SK-N-SH treated with all-trans-retinoic acid at 6 μM for 48 hours (cell line): ENCODE measurements at regions not wholly inside any gene's neighbourhood (a gene's known extent, or its start where the extent isn't known, plus 50 kb on each side); places are given as distances from the start of the nearest gene placed in this dataset.

ENCODE experiments used
- CREB5 ChIP-seq: fragments of 250-450 bp; sonication (Bioruptor Pico); IDR thresholded peaks from 2 replicates; pipeline ENCODE4 v1.5.1; 2020; ENCODE audit warnings: low read depth, mild to moderate bottlenecking, moderate library complexity
- CSDC2 ChIP-seq: fragments of 250-450 bp; sonication (Bioruptor Pico); IDR thresholded peaks from 2 replicates; pipeline ENCODE4 v1.5.0; 2020; ENCODE audit warnings: mild to moderate bottlenecking, moderate library complexity
- GLIS3 ChIP-seq: fragments of 250-450 bp; sonication (Bioruptor Pico); IDR thresholded peaks from 2 replicates; pipeline ENCODE4 v1.5.0; 2020; ENCODE audit warnings: mild to moderate bottlenecking, moderate library complexity
- RARB ChIP-seq: fragments of 250-450 bp; sonication (Bioruptor Pico); IDR thresholded peaks from 2 replicates; pipeline ENCODE4 v1.8.0; 2021; ENCODE audit warnings: mild to moderate bottlenecking, moderate library complexity
- SNAI2 ChIP-seq: fragments of 250-450 bp; sonication (Bioruptor Pico); IDR thresholded peaks from 2 replicates; pipeline ENCODE4 v1.5.0; 2020; ENCODE audit warnings: mild to moderate bottlenecking, moderate library complexity
- TCF4 ChIP-seq: fragments of 250-450 bp; sonication (Bioruptor Pico); IDR thresholded peaks from 2 replicates; pipeline ENCODE4 v1.8.0; 2021; ENCODE audit warnings: mild to moderate bottlenecking, moderate library complexity, borderline replicate concordance
- ZC3H10 ChIP-seq: fragments of 250-450 bp; sonication (Bioruptor Pico); IDR thresholded peaks from 2 replicates; pipeline ENCODE4 v1.5.1; 2021; ENCODE audit warnings: mild to moderate bottlenecking, moderate library complexity
- ZFP30 ChIP-seq: fragments of 450-650 bp; formaldehyde crosslinking; IDR thresholded peaks from 2 replicates; pipeline ENCODE4 v1.5.0; 2022; ENCODE audit warnings: mild to moderate bottlenecking, moderate library complexity
- ZNF565 ChIP-seq: fragments of 450-650 bp; formaldehyde crosslinking; conservative IDR thresholded peaks from 2 replicates; pipeline ENCODE4 v1.5.0; 2020; ENCODE audit warnings: low read depth, mild to moderate bottlenecking, moderate library complexity
- ZNF70 ChIP-seq: fragments of 450-650 bp; formaldehyde crosslinking; IDR thresholded peaks from 2 replicates; pipeline ENCODE4 v1.5.0; 2020; ENCODE audit warnings: mild to moderate bottlenecking, moderate library complexity
- TF ChIP-seq, protein P1 (sequence below): fragments of 250-450 bp; sonication (Bioruptor Pico); IDR thresholded peaks from 2 replicates; pipeline ENCODE4 v1.5.0; 2020; ENCODE audit warnings: mild to moderate bottlenecking, moderate library complexity
- TF ChIP-seq, protein P2 (sequence below): fragments of 250-450 bp; sonication (Bioruptor Pico); IDR thresholded peaks from 2 replicates; pipeline ENCODE4 v1.8.0; 2020; ENCODE audit warnings: mild to moderate bottlenecking, moderate library complexity, borderline replicate concordance
- TF ChIP-seq, protein P3 (sequence below): fragments of 250-450 bp; sonication (Bioruptor Pico); IDR thresholded peaks from 2 replicates; pipeline ENCODE4 v1.5.1; 2021; ENCODE audit warnings: mild to moderate bottlenecking, moderate library complexity

DNA sequence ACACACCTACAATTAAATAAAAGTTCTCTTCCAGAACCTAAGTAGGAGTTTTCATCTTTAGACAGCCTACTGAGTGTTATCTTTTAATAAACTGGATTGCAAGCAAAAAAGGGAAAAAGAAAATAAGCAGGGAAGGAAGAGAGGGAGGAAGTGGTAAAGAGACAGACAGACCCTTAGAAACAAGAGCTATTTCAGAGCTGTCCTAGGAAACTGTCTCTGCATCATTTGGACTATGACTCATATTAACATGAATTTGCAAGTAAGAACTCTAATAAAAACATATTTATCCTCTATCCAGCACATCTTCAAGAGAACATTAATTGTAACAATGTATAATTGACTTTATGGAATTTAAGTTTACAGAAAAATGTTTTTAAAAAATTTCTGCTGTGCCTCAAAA, 438.8 kb upstream of the USP15 start:
- TF ChIP-seq, protein P1, sequence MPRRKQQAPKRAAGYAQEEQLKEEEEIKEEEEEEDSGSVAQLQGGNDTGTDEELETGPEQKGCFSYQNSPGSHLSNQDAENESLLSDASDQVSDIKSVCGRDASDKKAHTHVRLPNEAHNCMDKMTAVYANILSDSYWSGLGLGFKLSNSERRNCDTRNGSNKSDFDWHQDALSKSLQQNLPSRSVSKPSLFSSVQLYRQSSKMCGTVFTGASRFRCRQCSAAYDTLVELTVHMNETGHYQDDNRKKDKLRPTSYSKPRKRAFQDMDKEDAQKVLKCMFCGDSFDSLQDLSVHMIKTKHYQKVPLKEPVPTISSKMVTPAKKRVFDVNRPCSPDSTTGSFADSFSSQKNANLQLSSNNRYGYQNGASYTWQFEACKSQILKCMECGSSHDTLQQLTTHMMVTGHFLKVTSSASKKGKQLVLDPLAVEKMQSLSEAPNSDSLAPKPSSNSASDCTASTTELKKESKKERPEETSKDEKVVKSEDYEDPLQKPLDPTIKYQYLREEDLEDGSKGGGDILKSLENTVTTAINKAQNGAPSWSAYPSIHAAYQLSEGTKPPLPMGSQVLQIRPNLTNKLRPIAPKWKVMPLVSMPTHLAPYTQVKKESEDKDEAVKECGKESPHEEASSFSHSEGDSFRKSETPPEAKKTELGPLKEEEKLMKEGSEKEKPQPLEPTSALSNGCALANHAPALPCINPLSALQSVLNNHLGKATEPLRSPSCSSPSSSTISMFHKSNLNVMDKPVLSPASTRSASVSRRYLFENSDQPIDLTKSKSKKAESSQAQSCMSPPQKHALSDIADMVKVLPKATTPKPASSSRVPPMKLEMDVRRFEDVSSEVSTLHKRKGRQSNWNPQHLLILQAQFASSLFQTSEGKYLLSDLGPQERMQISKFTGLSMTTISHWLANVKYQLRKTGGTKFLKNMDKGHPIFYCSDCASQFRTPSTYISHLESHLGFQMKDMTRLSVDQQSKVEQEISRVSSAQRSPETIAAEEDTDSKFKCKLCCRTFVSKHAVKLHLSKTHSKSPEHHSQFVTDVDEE (CRISPR knock-in tag) = no peak
- TF ChIP-seq, protein P2, sequence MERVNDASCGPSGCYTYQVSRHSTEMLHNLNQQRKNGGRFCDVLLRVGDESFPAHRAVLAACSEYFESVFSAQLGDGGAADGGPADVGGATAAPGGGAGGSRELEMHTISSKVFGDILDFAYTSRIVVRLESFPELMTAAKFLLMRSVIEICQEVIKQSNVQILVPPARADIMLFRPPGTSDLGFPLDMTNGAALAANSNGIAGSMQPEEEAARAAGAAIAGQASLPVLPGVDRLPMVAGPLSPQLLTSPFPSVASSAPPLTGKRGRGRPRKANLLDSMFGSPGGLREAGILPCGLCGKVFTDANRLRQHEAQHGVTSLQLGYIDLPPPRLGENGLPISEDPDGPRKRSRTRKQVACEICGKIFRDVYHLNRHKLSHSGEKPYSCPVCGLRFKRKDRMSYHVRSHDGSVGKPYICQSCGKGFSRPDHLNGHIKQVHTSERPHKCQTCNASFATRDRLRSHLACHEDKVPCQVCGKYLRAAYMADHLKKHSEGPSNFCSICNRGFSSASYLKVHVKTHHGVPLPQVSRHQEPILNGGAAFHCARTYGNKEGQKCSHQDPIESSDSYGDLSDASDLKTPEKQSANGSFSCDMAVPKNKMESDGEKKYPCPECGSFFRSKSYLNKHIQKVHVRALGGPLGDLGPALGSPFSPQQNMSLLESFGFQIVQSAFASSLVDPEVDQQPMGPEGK (CRISPR knock-in tag) = no peak
- TF ChIP-seq ZNF70 (CRISPR knock-in tag) (no peak), SNAI2 (CRISPR knock-in tag) (no peak), GLIS3 (no peak), CREB5 (CRISPR knock-in tag) (no peak), RARB (CRISPR knock-in tag) (no peak), TCF4 (CRISPR knock-in tag) (no peak), ZFP30 (CRISPR knock-in tag) (no peak), ZC3H10 (CRISPR knock-in tag) (no peak), CSDC2 (no peak), ZNF565 (CRISPR knock-in tag) (no peak)
- TF ChIP-seq, protein P3, sequence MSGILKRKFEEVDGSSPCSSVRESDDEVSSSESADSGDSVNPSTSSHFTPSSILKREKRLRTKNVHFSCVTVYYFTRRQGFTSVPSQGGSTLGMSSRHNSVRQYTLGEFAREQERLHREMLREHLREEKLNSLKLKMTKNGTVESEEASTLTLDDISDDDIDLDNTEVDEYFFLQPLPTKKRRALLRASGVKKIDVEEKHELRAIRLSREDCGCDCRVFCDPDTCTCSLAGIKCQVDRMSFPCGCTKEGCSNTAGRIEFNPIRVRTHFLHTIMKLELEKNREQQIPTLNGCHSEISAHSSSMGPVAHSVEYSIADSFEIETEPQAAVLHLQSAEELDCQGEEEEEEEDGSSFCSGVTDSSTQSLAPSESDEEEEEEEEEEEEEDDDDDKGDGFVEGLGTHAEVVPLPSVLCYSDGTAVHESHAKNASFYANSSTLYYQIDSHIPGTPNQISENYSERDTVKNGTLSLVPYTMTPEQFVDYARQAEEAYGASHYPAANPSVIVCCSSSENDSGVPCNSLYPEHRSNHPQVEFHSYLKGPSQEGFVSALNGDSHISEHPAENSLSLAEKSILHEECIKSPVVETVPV (CRISPR knock-in tag) = no peak
